SW 1271 (cell line): ENCODE measurements at regions not wholly inside any gene's neighbourhood (a gene's known extent, or its start where the extent isn't known, plus 50 kb on each side); places are given as distances from the start of the nearest gene placed in this dataset.

ENCODE experiments used
- DNase-seq, 2 experiments: peaks; one replicate each; lab custom pipeline; 2025; lab: John Stamatoyannopoulos, UW

DNA sequence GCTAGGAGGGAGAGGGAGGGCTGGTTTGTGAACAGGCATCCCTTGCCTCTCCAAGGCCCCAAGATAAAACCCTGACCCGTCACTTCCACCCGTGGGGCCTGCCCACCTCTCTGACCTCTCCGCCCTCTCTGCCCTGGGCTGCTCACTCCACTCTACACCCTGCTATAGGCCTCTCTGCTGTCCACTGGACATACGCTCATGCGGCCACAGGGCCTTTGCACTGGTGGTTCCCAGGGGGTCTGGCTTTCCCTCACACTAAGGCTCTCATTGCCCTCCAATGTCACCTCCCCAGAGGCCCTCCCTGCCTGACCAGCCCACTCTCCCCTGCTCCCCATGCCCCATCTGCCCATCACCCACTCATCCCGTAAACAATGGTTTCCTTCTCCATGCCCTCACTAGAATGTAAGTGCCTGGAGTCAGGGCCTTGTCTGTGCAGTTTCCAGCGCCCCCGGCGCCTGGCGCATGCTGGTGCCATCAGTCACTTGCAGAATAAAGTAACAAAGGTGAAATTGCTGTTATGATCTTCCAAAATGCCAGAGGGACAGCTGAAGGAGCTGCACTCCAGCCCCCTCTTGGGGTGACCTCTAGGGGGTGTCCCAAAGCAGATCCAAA lies 73.6 kb downstream of the RFLNA start:
- DNase-seq, result no peak

DNA sequence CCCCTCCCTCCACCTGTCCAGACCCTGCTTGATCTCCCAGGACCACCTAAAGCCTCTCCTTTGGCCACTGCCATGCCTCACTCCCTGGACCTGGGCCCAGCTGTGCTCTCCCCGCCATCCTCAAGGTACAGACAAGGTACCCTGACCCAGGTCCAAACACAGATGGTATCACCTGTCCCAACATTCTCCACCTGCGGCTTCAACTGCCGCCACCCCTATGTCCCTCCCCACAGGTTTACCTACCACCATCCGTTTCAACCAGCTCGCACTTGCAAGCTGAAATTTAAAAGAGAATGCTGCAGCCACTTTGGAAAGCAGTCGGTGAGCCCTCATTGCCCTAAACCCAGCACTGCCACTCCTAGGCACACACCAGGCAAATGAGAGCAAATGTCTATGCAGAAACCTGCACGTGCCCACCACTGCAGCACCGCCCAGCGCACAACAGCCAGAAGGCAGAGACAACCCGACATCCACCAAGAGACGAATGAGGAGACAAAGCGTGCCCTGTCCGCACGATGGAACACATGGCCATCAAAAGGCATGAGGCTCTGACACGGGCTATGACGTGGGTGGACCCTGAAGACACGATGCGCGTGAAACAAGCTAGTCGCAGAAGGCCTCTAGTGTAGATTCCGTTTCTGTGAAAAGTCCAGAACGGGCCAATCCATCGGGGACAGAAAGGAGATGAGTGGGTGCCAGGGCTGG lies 71.0 kb downstream of the RFLNA start:
- DNase-seq, result no peak
